ENCODE measurements at regions not wholly inside any gene's neighbourhood (a gene's known extent, or its start where the extent isn't known, plus 50 kb on each side); places are given as distances from the start of the nearest gene placed in this dataset.

DNA sequence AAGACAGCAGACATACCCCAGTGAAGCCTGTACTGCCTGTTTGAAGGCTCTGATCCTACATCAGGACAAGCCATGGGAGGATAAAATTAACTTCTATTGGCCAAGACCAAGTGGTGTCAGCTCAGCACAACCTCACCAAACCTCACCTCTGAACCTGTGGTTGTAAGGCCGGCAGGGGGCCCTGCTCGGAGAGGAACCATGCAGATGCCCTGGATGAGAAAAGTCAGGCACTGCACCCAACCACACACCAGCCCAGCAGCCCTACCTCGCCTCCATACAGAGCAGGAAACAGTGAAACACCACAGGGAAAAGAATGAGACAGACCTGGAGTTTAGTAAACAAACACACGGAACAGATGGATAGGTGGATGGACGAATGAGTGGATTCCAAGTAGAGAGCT lies 70.0 kb upstream of the PAX7 start:
- no peak overlapping the region for H4K8ac ChIP-seq (ENCODE audit: low read length)
- H4K91ac ChIP-seq (ENCODE audit: low read length) = no peak overlapping the region
- H2AK5ac ChIP-seq (ENCODE audit: low read length, severe bottlenecking) = no peak overlapping the region
- H3K36me3 ChIP-seq (ENCODE audit: control insufficient read depth in 1 of 2, insufficient read depth in 2 of 2, low read depth in 1 of 2, low read length in 2 of 2) = no peaks in the 10 kb centered on the region
- 60% methylated on average over 5 of the region's 5 CpGs for WGBS
- DNase-seq = no peak
- no peak overlapping the region for H3K18ac ChIP-seq (ENCODE audit: low read depth in 1 of 2, low read length in 2 of 2)
- no peak overlapping the region for H2BK12ac ChIP-seq (ENCODE audit: low read length in 2 of 2)
- H3K4ac ChIP-seq (ENCODE audit: low read depth in 1 of 2, low read length in 2 of 2) = no peak overlapping the region
- H2BK5ac ChIP-seq (ENCODE audit: low read depth, low read length, poor library complexity, severe bottlenecking) = no peak overlapping the region
- no peak overlapping the region for H3K23ac ChIP-seq (ENCODE audit: low read length in 2 of 2)
- no peak overlapping the region for H3K4me2 ChIP-seq (ENCODE audit: low read length, poor library complexity, severe bottlenecking)
- H3K27ac ChIP-seq (ENCODE audit: low read length, poor library complexity, severe bottlenecking) = no peak overlapping the region
- peaks cover 4% of the 10 kb centered on the region for H3K4me1 ChIP-seq (ENCODE audit: control insufficient read depth, insufficient read depth, low read depth, low read length)
- H2BK15ac ChIP-seq (ENCODE audit: low read depth, poor library complexity, severe bottlenecking) = no peak overlapping the region
- no peak overlapping the region for H2BK120ac ChIP-seq (ENCODE audit: low read depth, low read length)
- no peak overlapping the region for H2AFZ ChIP-seq (ENCODE audit: low read depth, low read length)
- no peak overlapping the region for H3K4me3 ChIP-seq (ENCODE audit: insufficient read depth in 1 of 2, low read depth in 1 of 2, low read length in 2 of 2)
- no peak overlapping the region for H3K9ac ChIP-seq (ENCODE audit: low read length)
- H3K27me3 ChIP-seq (ENCODE audit: control insufficient read depth in 1 of 2, insufficient read depth in 1 of 2, low read length in 2 of 2) = peaks cover 30 to 80% of the 10 kb centered on the region in 2 experiments
- H3K14ac ChIP-seq (ENCODE audit: low read length in 2 of 2) = no peak overlapping the region
- no peaks in the 10 kb centered on the region for H3K79me1 ChIP-seq (replicated peaks; ENCODE audit: low read length, poor library complexity, severe bottlenecking)
- H3K9me3 ChIP-seq (ENCODE audit: control insufficient read depth, low read length) = no peaks in the 10 kb centered on the region

DNA sequence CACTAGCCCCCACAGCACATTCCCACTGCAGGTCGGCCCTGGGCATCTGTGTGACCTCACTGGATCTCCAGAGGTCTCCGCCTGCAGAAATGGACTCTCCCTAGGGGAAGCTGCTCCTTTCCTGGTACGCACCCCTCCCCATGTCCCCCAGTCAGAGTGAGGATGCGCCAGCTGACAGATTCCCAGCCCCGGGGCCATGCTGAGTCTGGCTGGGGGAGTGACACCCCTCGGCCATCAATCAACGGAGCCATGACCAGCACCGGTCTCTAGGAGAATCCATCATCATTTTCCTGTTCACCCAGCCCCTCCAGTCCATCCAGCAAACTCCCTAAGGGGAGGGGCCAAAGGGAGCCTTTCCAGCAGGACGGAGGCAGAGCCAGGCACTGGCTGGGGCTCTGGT lies 68.7 kb upstream of the PAX7 start:
- peaks cover 37 to 85% of the 10 kb centered on the region in 2 experiments for H3K27me3 ChIP-seq (ENCODE audit: control insufficient read depth in 1 of 2, insufficient read depth in 1 of 2, low read length in 2 of 2)
- no peak overlapping the region for H2AK5ac ChIP-seq (ENCODE audit: low read length, severe bottlenecking)
- no peak overlapping the region for H2AFZ ChIP-seq (ENCODE audit: low read depth, low read length)
- no peak overlapping the region for H2BK120ac ChIP-seq (ENCODE audit: low read depth, low read length)
- H4K91ac ChIP-seq (ENCODE audit: low read length) = no peak overlapping the region
- H3K9me3 ChIP-seq (ENCODE audit: control insufficient read depth, low read length) = no peaks in the 10 kb centered on the region
- H3K4me2 ChIP-seq (ENCODE audit: low read length, poor library complexity, severe bottlenecking) = no peak overlapping the region
- H2BK5ac ChIP-seq (ENCODE audit: low read depth, low read length, poor library complexity, severe bottlenecking) = no peak overlapping the region
- no peak overlapping the region for H2BK15ac ChIP-seq (ENCODE audit: low read depth, poor library complexity, severe bottlenecking)
- 68% methylated on average over 8 of the region's 9 CpGs for WGBS
- H4K8ac ChIP-seq (ENCODE audit: low read length) = no peak overlapping the region
- no peak overlapping the region for H3K18ac ChIP-seq (ENCODE audit: low read depth in 1 of 2, low read length in 2 of 2)
- DNase-seq = no peak
- no peak overlapping the region for H3K4ac ChIP-seq (ENCODE audit: low read depth in 1 of 2, low read length in 2 of 2)
- H2BK12ac ChIP-seq (ENCODE audit: low read length in 2 of 2) = no peak overlapping the region
- H3K36me3 ChIP-seq (ENCODE audit: control insufficient read depth in 1 of 2, insufficient read depth in 2 of 2, low read depth in 1 of 2, low read length in 2 of 2) = no peaks in the 10 kb centered on the region
- no peak overlapping the region for H3K9ac ChIP-seq (ENCODE audit: low read length)
- no peak overlapping the region for H3K23ac ChIP-seq (ENCODE audit: low read length in 2 of 2)
- no peak overlapping the region for H3K27ac ChIP-seq (ENCODE audit: low read length, poor library complexity, severe bottlenecking)
- no peak overlapping the region for H3K14ac ChIP-seq (ENCODE audit: low read length in 2 of 2)
- H3K79me1 ChIP-seq (replicated peaks; ENCODE audit: low read length, poor library complexity, severe bottlenecking) = no peaks in the 10 kb centered on the region
- H3K4me1 ChIP-seq (ENCODE audit: control insufficient read depth, insufficient read depth, low read depth, low read length) = peaks cover 4% of the 10 kb centered on the region
- H3K4me3 ChIP-seq (ENCODE audit: insufficient read depth in 1 of 2, low read depth in 1 of 2, low read length in 2 of 2) = no peak overlapping the region

- Histone ChIP-seq H2BK5ac (ENCODE audit: low read depth, low read length, poor library complexity, severe bottlenecking) (no peak overlapping the region), H3K14ac (ENCODE audit: low read length in 2 of 2) (no peak overlapping the region), H3K4me1 (ENCODE audit: control insufficient read depth, insufficient read depth, low read depth, low read length) (no peaks in the 10 kb centered on the region), H3K9me3 (ENCODE audit: control insufficient read depth, low read length) (peaks cover 9% of the 10 kb centered on the region), H2AK5ac (ENCODE audit: low read length, severe bottlenecking) (no peak overlapping the region), H3K79me1 (replicated peaks; ENCODE audit: low read length, poor library complexity, severe bottlenecking) (no peaks in the 10 kb centered on the region), H3K4me2 (ENCODE audit: low read length, poor library complexity, severe bottlenecking) (no peak overlapping the region), H3K27ac (ENCODE audit: low read length, poor library complexity, severe bottlenecking) (no peak overlapping the region), H2AFZ (ENCODE audit: low read depth, low read length) (no peak overlapping the region), H2BK15ac (ENCODE audit: low read depth, poor library complexity, severe bottlenecking) (no peak overlapping the region), H4K91ac (ENCODE audit: low read length) (no peak overlapping the region), H3K4ac (ENCODE audit: low read depth in 1 of 2, low read length in 2 of 2) (no peak overlapping the region), H2BK120ac (ENCODE audit: low read depth, low read length) (no peak overlapping the region), H3K4me3 (ENCODE audit: insufficient read depth in 1 of 2, low read depth in 1 of 2, low read length in 2 of 2) (no peak overlapping the region), H4K8ac (ENCODE audit: low read length) (no peak overlapping the region), H3K18ac (ENCODE audit: low read depth in 1 of 2, low read length in 2 of 2) (no peak overlapping the region), H3K9ac (ENCODE audit: low read length) (no peak overlapping the region), H3K27me3 (ENCODE audit: control insufficient read depth in 1 of 2, insufficient read depth in 1 of 2, low read length in 2 of 2) (peaks cover 19 to 76% of the 10 kb centered on the region in 2 experiments), H2BK12ac (ENCODE audit: low read length in 2 of 2) (no peak overlapping the region), H3K36me3 (ENCODE audit: control insufficient read depth in 1 of 2, insufficient read depth in 2 of 2, low read depth in 1 of 2, low read length in 2 of 2) (no peaks in the 10 kb centered on the region), H3K23ac (ENCODE audit: low read length in 2 of 2) (no peak overlapping the region)
- WGBS = 76% methylated on average over 3 of the region's 3 CpGs
- DNase-seq = no peak
Observed at GRCh38 chr1:18564676-18565075, 66.0 kb upstream of the PAX7 start.

DNA sequence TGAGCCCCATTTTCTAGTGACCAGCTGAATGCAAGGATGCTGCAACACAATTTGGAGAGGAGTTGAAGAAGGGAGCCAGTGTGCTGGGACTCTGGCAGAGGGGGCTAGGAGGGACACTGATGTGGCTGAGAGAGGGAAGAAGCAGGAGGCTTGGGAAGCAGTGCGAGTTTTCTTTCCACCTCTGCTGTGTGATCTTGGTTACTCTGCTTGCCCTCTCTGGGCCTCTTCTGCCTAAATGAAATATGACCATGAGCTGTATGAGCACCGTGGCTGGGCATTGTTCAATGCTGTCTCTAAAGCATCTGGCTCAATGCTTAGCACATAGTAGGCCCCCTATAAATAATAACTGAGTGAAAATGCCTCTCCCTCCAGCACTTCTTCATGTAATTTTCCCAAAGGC lies 65.3 kb upstream of the PAX7 start:
- no peak overlapping the region for H3K9ac ChIP-seq (ENCODE audit: low read length)
- H2AFZ ChIP-seq (ENCODE audit: low read depth, low read length) = no peak overlapping the region
- no peak overlapping the region for H4K8ac ChIP-seq (ENCODE audit: low read length)
- H3K4me3 ChIP-seq (ENCODE audit: insufficient read depth in 1 of 2, low read depth in 1 of 2, low read length in 2 of 2) = no peak overlapping the region
- H3K27me3 ChIP-seq (ENCODE audit: control insufficient read depth in 1 of 2, insufficient read depth in 1 of 2, low read length in 2 of 2) = peaks cover 15 to 72% of the 10 kb centered on the region in 2 experiments
- no peak overlapping the region for H3K27ac ChIP-seq (ENCODE audit: low read length, poor library complexity, severe bottlenecking)
- H3K18ac ChIP-seq (ENCODE audit: low read depth in 1 of 2, low read length in 2 of 2) = no peak overlapping the region
- no peak overlapping the region for H4K91ac ChIP-seq (ENCODE audit: low read length)
- H3K36me3 ChIP-seq (ENCODE audit: control insufficient read depth in 1 of 2, insufficient read depth in 2 of 2, low read depth in 1 of 2, low read length in 2 of 2) = no peaks in the 10 kb centered on the region
- H2BK120ac ChIP-seq (ENCODE audit: low read depth, low read length) = no peak overlapping the region
- H2BK5ac ChIP-seq (ENCODE audit: low read depth, low read length, poor library complexity, severe bottlenecking) = no peak overlapping the region
- H2BK12ac ChIP-seq (ENCODE audit: low read length in 2 of 2) = no peak overlapping the region
- no peak overlapping the region for H2BK15ac ChIP-seq (ENCODE audit: low read depth, poor library complexity, severe bottlenecking)
- no peaks in the 10 kb centered on the region for H3K79me1 ChIP-seq (replicated peaks; ENCODE audit: low read length, poor library complexity, severe bottlenecking)
- no peak overlapping the region for H3K4ac ChIP-seq (ENCODE audit: low read depth in 1 of 2, low read length in 2 of 2)
- no peak overlapping the region for H3K4me2 ChIP-seq (ENCODE audit: low read length, poor library complexity, severe bottlenecking)
- no peaks in the 10 kb centered on the region for H3K4me1 ChIP-seq (ENCODE audit: control insufficient read depth, insufficient read depth, low read depth, low read length)
- no peak for DNase-seq
- no peak overlapping the region for H3K23ac ChIP-seq (ENCODE audit: low read length in 2 of 2)
- no peak overlapping the region for H3K14ac ChIP-seq (ENCODE audit: low read length in 2 of 2)
- peaks cover 9% of the 10 kb centered on the region for H3K9me3 ChIP-seq (ENCODE audit: control insufficient read depth, low read length)
- WGBS = 74% methylated on average over 2 of the region's 2 CpGs
- H2AK5ac ChIP-seq (ENCODE audit: low read length, severe bottlenecking) = no peak overlapping the region
